Choroid plexus epithelial cell (primary cell): ENCODE measurements at regions not wholly inside any gene's neighbourhood (a gene's known extent, or its start where the extent isn't known, plus 50 kb on each side); places are given as distances from the start of the nearest gene placed in this dataset.

ENCODE experiments used
- DNase-seq: peaks from one replicate; pipeline ENCODE4 v3.0.0-alpha.2; 2010; ENCODE audit warnings: low read depth
- H3K4me3 ChIP-seq: 2 replicates; pipeline ENCODE4 v1.5.1; 2011; ENCODE audit warnings: low read depth, mild to moderate bottlenecking, control low read depth, low read length, moderate library complexity
- CTCF ChIP-seq: conservative IDR thresholded peaks from 2 replicates; pipeline ENCODE4 v1.5.1; 2011; ENCODE audit warnings: low read depth, mild to moderate bottlenecking, control low read depth, inconsistent platforms, low read length, moderate library complexity

DNA sequence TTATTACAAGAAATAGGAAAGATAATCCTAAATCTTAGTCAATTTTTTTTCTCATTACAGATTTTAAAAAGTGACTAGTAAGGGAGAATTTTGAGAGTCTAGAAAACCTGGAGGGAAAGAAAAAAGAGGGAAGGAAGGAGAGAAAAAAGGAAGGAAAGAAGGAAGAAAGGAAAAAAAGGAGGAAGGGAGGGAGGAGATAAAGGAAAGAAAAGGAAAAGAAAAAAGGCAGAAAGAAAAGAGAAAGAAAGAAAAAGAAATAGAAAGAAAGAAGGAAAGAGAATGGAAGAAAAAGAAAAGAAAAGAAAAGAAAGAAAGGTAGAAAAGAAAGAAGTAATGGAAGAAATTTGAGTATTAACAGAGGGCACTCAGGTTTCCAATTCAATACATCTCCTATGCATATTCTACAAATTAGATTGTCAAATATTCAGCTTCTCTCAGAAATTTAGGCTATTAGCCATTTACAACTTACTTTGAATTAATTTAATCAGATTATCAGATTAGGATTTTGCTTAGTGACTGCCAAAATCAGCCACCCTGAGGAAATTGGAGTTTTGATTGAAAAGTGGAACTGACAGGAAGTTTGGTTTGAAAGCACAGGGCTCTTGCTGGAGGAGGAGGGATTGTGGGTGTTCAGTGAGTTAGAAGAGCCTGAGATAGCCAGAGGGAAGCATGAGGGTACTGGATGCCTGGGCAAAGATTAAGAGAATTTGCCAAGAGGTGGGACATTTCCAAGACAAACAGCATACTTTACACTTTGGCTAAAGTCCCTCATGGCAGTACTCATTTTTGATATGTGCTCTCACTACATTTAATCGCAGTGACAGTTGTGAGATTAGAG, 677.8 kb downstream of the USP25 start:
- no peak for DNase-seq
- TF ChIP-seq CTCF: no peak
- H3K4me3 ChIP-seq: no peak overlapping the region

DNA sequence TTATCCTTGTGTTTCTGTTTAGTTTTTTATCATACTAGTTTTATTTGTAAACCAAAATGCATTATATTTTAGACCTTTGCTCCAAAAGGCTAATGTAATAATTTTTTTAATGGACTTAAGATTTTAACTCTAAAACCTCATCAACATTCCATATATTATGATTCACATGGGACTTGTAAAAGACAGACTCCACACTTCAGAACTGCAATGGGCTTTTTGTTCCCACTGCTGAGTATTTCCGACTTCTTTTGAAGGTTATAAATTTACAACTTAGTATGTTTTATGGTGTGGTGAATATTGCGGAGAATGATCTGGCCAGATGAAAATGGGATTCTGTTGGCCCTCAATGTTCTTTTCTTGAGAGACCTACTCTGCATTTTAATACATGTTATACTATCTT, 678.5 kb downstream of the USP25 start:
- no peak for TF ChIP-seq CTCF
- DNase-seq: no peak
- H3K4me3 ChIP-seq: no peak overlapping the region

DNA sequence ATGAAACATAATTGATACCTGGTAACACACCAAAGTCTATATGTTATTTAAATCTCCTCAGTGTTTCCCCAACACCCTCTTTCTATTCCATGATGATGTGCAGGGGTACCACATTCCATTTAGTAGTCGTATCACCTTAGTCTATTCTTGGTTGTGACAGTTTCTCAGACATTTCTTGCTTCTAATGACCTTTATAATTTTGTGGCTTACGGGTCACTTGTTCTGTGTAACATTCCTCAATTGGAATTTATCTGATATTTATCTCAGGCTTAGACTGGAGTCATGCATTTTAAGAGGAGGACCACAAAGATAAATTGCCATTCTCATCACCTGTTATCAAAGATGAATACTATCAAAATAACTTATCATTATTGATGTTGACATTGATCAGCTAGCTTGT, 679.6 kb downstream of the USP25 start:
- DNase-seq: no peak
- H3K4me3 ChIP-seq: no peak overlapping the region
- no peak for TF ChIP-seq CTCF

- TF ChIP-seq CTCF: no peak
- H3K4me3 ChIP-seq: no peak overlapping the region
- peak; percentile 71 for DNase-seq
Measured at GRCh38 chr21:16418226-16418625, 688.4 kb downstream of the USP25 start.

DNA sequence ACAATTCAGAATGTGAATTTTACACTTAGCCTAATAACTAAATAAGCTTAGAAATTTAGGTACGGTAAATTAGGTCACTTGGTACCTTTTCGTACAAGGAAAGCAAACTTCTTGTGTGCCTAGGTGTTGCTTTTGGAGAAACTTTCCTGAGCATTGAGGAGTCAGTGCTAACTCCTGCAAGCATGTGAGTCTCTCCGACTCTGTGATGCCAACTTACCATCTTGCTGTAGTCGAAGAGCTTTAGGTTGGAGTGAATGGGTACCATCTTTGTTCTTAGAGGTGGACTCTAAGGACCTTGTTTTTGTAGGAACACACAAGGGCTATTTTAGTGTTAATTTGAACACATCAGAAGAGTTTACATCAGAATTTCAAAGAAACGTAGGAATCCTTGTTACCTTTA, 688.9 kb downstream of the USP25 start:
- H3K4me3 ChIP-seq: no peak overlapping the region
- no peak for DNase-seq
- no peak for TF ChIP-seq CTCF

- peak overlapping the region; percentile 62 for H3K4me3 ChIP-seq
- TF ChIP-seq CTCF: no peak
- peak; percentile 97 for DNase-seq
Measured at GRCh38 chr21:16419188-16419921, 689.6 kb downstream of the USP25 start.
